ENCODE measurements at regions not wholly inside any gene's neighbourhood (a gene's known extent, or its start where the extent isn't known, plus 50 kb on each side); places are given as distances from the start of the nearest gene placed in this dataset.
A peak's percentile ranks its signal among the peaks of the same experiment; 100 is the strongest.

DNA sequence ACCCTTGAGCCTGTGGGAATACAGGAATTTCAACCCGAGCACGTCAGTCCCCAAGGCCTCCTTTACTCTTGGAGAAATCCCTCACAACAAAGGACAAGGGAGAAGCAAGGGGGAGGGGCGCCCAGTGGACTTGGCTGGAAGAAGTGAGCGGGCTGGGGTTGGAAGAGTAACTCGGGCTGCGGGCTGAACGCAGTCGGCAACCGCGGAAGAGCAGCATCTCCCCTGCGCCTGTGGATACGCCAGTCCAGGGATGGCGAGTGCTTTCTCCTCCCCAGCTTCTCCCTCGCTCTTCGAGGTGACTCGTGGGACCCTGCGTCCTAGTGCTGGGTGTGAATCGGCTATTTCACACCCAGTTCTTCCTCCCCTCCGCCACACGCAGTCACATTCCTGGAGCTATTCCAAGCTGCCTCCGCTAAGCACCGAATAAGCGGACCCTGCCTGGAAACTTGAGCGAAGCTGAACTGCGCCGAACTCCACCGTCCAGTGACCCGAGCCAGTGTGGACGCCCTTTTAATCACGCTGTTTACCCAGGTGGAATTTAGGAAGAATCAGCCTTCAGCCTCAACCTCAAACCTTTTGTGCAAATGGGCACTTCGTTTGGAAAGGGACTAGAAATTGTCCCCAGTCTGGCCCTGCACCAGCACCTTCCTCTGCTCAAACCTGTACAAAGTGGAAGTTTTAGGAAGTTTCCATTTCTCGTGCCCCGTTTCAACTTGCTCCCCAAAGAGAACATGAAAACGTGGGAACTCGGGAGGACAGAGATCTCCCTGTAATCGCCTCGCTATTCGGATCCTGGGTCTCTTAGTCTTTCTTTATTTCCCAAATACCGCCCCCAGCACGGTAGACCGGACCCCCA, 64.3 kb upstream of the WDR17 start:
- TF ChIP-seq, protein P1, sequence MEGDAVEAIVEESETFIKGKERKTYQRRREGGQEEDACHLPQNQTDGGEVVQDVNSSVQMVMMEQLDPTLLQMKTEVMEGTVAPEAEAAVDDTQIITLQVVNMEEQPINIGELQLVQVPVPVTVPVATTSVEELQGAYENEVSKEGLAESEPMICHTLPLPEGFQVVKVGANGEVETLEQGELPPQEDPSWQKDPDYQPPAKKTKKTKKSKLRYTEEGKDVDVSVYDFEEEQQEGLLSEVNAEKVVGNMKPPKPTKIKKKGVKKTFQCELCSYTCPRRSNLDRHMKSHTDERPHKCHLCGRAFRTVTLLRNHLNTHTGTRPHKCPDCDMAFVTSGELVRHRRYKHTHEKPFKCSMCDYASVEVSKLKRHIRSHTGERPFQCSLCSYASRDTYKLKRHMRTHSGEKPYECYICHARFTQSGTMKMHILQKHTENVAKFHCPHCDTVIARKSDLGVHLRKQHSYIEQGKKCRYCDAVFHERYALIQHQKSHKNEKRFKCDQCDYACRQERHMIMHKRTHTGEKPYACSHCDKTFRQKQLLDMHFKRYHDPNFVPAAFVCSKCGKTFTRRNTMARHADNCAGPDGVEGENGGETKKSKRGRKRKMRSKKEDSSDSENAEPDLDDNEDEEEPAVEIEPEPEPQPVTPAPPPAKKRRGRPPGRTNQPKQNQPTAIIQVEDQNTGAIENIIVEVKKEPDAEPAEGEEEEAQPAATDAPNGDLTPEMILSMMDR (conservative IDR thresholded peaks at IDR 0.05; ENCODE audit: low read depth in 2 of 2), result no peak
- TF ChIP-seq POLR2AphosphoS5 (IDR thresholded peaks at IDR 0.05; ENCODE audit: low read depth) (0 out of 2 replicates have a peak, but pooled peaks have one; percentile 35), EZH2 (IDR thresholded peaks at IDR 0.05; ENCODE audit: low read depth, unreplicated experiment) (no peak), EZH2phosphoT487 (IDR thresholded peaks at IDR 0.05; ENCODE audit: unreplicated experiment) (no peak), REST (IDR thresholded peaks at IDR 0.05; ENCODE audit: unreplicated experiment) (no peak), ZNF114 (CRISPR knock-in tag; IDR thresholded peaks at IDR 0.05) (no peak), JUNB (IDR thresholded peaks at IDR 0.05; ENCODE audit: unreplicated experiment) (no peak), CREB1 (CRISPR knock-in tag; IDR thresholded peaks at IDR 0.05; ENCODE audit: low read depth) (peak; percentile 40; the same call in 1 of the 2 replicates), ZNF331 (CRISPR knock-in tag; IDR thresholded peaks at IDR 0.05; ENCODE audit: low read depth) (0 out of 2 replicates have a peak, but pooled peaks have one; percentile 22), NANOG (IDR thresholded peaks at IDR 0.05; ENCODE audit: borderline replicate concordance) (no peak), ZNF462 (CRISPR knock-in tag; IDR thresholded peaks at IDR 0.05) (peak; percentile 58; the same call in 1 of the 2 replicates)
- TF ChIP-seq, protein P2, sequence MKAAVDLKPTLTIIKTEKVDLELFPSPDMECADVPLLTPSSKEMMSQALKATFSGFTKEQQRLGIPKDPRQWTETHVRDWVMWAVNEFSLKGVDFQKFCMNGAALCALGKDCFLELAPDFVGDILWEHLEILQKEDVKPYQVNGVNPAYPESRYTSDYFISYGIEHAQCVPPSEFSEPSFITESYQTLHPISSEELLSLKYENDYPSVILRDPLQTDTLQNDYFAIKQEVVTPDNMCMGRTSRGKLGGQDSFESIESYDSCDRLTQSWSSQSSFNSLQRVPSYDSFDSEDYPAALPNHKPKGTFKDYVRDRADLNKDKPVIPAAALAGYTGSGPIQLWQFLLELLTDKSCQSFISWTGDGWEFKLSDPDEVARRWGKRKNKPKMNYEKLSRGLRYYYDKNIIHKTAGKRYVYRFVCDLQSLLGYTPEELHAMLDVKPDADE (IDR thresholded peaks at IDR 0.05), result no peak
